Osteoblast (primary cell): ENCODE measurements at regions not wholly inside any gene's neighbourhood (a gene's known extent, or its start where the extent isn't known, plus 50 kb on each side); places are given as distances from the start of the nearest gene placed in this dataset.

Source experiments
- DNase-seq: peaks from one replicate; pipeline ENCODE4 v3.0.0; 2011; ENCODE audit warnings: low spot score, mixed read lengths; ENCODE audit not compliant: insufficient read length; ENCODE audit errors: missing footprints
- H2AFZ ChIP-seq: 2 replicates; pipeline ENCODE4 v1.6.0; 2011; ENCODE audit warnings: mild to moderate bottlenecking, low read length
- H3K27ac ChIP-seq: 2 replicates; pipeline ENCODE4 v1.5.1; 2011; ENCODE audit warnings: mild to moderate bottlenecking, low read depth, low read length, moderate library complexity
- H3K27me3 ChIP-seq: 2 replicates; pipeline ENCODE4 v1.6.0; 2012; ENCODE audit warnings: mild to moderate bottlenecking, control low read depth, inconsistent platforms, low read length, moderate library complexity; ENCODE audit not compliant: insufficient read depth
- H3K36me3 ChIP-seq: 2 replicates; pipeline ENCODE4 v1.5.1; 2011; ENCODE audit warnings: mild to moderate bottlenecking, low read length, control low read depth, moderate library complexity; ENCODE audit not compliant: insufficient read depth
- H3K4me1 ChIP-seq: 2 replicates; pipeline ENCODE4 v1.5.1; 2011; ENCODE audit warnings: mild to moderate bottlenecking, low read length, control low read depth, moderate library complexity; ENCODE audit not compliant: insufficient read depth
- H3K4me2 ChIP-seq: 2 replicates; pipeline ENCODE4 v1.6.0; 2011; ENCODE audit warnings: mild to moderate bottlenecking, low read length; ENCODE audit not compliant: insufficient read depth
- H3K4me3 ChIP-seq: fragments of 200-600 bp; sonication (generic); 3 replicates; pipeline ENCODE4 v1.5.1; 2012; ENCODE audit warnings: mild to moderate bottlenecking, low read length, inconsistent platforms; ENCODE audit not compliant: insufficient read depth
- H3K79me2 ChIP-seq: 2 replicates; pipeline ENCODE4 v1.6.0; 2012; ENCODE audit warnings: mild to moderate bottlenecking, low read length, control low read depth, inconsistent platforms; ENCODE audit not compliant: insufficient read depth
- H3K9me3 ChIP-seq: 2 replicates; pipeline ENCODE4 v1.5.1; 2011; ENCODE audit warnings: low read depth, low read length, control low read depth
- H4K20me1 ChIP-seq: 2 replicates; pipeline ENCODE4 v1.6.0; 2012; ENCODE audit warnings: mild to moderate bottlenecking, low read length, control low read depth; ENCODE audit not compliant: insufficient read depth
- TF ChIP-seq, protein P1 (sequence below): IDR thresholded peaks from 2 replicates; pipeline ENCODE4 v1.5.1; 2011; ENCODE audit warnings: mild to moderate bottlenecking, low read depth, low read length, moderate library complexity; ENCODE audit errors: extremely low read depth

GRCh38 chr2:156046900-156047299, 285.6 kb downstream of the NR4A2 start:
- Histone ChIP-seq H3K79me2 (no peaks in the 10 kb centered on the region), H3K27me3 (no peaks in the 10 kb centered on the region), H3K4me1 (no peaks in the 10 kb centered on the region), H3K9me3 (no peaks in the 10 kb centered on the region), H3K4me3 (no peak overlapping the region), H3K27ac (no peak overlapping the region), H3K4me2 (no peak overlapping the region), H4K20me1 (no peaks in the 10 kb centered on the region), H3K36me3 (no peaks in the 10 kb centered on the region), H2AFZ (no peak overlapping the region)
- no peak for DNase-seq
- TF ChIP-seq, protein P1, sequence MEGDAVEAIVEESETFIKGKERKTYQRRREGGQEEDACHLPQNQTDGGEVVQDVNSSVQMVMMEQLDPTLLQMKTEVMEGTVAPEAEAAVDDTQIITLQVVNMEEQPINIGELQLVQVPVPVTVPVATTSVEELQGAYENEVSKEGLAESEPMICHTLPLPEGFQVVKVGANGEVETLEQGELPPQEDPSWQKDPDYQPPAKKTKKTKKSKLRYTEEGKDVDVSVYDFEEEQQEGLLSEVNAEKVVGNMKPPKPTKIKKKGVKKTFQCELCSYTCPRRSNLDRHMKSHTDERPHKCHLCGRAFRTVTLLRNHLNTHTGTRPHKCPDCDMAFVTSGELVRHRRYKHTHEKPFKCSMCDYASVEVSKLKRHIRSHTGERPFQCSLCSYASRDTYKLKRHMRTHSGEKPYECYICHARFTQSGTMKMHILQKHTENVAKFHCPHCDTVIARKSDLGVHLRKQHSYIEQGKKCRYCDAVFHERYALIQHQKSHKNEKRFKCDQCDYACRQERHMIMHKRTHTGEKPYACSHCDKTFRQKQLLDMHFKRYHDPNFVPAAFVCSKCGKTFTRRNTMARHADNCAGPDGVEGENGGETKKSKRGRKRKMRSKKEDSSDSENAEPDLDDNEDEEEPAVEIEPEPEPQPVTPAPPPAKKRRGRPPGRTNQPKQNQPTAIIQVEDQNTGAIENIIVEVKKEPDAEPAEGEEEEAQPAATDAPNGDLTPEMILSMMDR: no peak

DNA sequence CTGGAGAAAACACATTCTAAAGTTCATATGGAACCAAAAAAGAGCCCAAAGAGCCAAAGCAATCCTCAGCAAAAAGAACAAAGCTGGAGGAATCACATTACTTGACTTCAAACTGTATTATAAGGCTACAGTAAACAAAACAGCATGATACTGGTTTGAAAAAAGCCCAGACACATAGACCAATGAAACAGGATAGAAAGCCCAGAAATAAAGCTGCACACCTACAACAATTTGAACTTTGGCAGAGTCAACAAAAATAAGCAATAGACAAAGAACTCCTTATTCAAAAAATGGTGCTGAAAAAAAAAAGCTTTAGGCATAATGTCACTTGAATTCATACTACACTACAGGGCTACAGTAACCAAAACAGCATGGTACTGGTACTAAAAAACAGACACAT, 289.6 kb downstream of the NR4A2 start:
- H4K20me1 ChIP-seq: no peaks in the 10 kb centered on the region
- no peaks in the 10 kb centered on the region for H3K9me3 ChIP-seq
- DNase-seq: no peak
- H3K4me3 ChIP-seq: no peak overlapping the region
- TF ChIP-seq, protein P1: no peak
- H3K36me3 ChIP-seq: no peaks in the 10 kb centered on the region
- H2AFZ ChIP-seq: no peak overlapping the region
- H3K4me1 ChIP-seq: no peaks in the 10 kb centered on the region
- H3K27ac ChIP-seq: no peak overlapping the region
- H3K79me2 ChIP-seq: no peaks in the 10 kb centered on the region
- H3K4me2 ChIP-seq: no peak overlapping the region
- H3K27me3 ChIP-seq: no peaks in the 10 kb centered on the region

DNA sequence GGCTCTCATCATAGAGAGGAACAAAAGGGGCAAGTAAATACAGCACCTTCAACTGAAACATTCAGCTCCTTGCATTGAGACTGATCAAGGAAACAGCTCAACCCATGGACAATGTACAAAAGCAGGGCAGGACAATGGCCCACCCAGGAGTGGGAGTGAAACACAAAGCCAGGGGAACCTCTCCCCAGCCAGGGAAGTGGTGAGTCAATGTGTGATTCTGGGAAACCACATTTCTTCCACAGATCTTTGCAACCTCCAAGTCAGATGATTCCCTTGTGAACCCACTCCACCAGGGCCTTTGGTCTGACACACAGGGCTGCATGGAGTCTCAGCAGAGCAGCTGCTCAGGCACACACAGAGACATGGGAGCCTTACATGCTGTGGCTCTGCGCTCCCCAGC, 294.5 kb downstream of the NR4A2 start:
- Histone ChIP-seq H3K4me1 (no peaks in the 10 kb centered on the region), H2AFZ (no peak overlapping the region), H3K4me2 (no peak overlapping the region), H4K20me1 (no peaks in the 10 kb centered on the region), H3K27ac (no peak overlapping the region), H3K9me3 (no peaks in the 10 kb centered on the region), H3K36me3 (no peaks in the 10 kb centered on the region), H3K4me3 (no peak overlapping the region), H3K79me2 (no peaks in the 10 kb centered on the region), H3K27me3 (no peaks in the 10 kb centered on the region)
- TF ChIP-seq, protein P1: no peak
- DNase-seq: no peak

DNA sequence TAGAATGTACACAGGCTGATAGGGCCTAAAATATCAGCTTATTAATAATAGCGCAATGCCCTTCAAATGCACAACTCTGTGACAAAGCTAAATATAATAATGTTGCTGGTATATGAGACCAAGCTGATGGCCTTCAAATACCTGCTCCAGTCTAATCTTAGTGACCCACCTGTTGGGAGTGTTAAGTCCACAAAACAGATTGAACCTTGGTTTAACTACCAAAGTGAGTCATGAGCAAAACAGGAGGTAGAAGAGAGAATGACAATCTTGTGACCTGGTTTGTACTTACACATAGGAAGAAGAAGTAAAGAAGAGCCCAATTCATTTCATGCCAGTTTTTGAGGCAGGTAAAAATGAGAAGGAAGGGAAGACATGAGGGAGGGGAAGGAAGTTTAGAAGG, 295.0 kb downstream of the NR4A2 start:
- Histone ChIP-seq H2AFZ (no peak overlapping the region), H4K20me1 (no peaks in the 10 kb centered on the region), H3K4me2 (no peak overlapping the region), H3K9me3 (no peaks in the 10 kb centered on the region), H3K4me3 (no peak overlapping the region), H3K4me1 (no peaks in the 10 kb centered on the region), H3K79me2 (no peaks in the 10 kb centered on the region), H3K27ac (no peak overlapping the region), H3K36me3 (no peaks in the 10 kb centered on the region), H3K27me3 (no peaks in the 10 kb centered on the region)
- TF ChIP-seq, protein P1: no peak
- DNase-seq: no peak
